ENCODE measurements at regions not wholly inside any gene's neighbourhood (a gene's known extent, or its start where the extent isn't known, plus 50 kb on each side); places are given as distances from the start of the nearest gene placed in this dataset.
"Not testable (repeated sequence)": the region's sequence is repeated elsewhere in the genome, so short reads cannot be mapped to it uniquely, and the experiment has no call there.

GRCh38 chrX:34576864-34577263 lies 80.2 kb downstream of the TMEM47 start:
- DNase-seq (ENCODE audit: low read depth in 2 of 2): no peak

- DNase-seq (ENCODE audit: low read depth in 2 of 2): no peak
Observed at GRCh38 chrX:34565981-34566380, 91.1 kb downstream of the TMEM47 start.

DNA sequence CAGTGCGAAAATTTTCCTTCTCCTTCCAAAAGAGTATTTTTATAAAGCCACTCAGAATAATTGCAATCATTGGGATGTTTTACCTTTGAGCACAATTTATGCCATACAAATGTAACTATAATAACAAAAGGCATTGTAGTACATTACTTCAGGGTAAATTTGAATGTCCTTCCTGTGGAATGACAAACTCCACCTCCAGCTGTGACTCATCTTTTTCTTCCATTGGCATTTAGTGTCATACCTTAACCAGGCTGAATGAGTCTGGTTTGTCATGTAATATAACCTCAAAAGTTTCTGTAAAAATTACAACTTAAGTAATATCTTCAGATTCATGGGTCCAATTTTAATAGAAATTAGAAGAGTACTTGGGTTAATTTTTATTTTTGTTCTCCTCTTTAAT lies 93.3 kb downstream of the TMEM47 start:
- DNase-seq (ENCODE audit: low read depth in 2 of 2): peak; percentile 30 to 41

DNA sequence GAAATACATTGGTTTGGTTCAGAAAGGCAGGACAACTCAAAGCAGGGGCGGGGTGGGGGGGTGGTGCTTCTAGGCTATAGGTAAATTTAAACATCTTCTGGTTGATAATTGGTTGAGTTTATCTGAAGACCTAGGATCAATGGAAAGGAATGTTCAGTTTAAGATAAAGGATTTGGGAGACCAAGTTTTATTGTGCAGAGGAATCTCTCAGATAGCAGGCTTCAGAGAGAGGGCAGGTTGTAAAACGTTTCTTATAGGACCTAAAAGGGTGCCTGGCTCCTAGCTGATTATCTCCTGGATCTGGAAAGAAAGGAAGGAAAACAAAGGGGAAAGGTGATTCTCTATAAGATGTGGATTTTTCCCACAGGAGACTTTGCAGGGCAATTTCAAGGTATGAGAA lies 94.0 kb downstream of the TMEM47 start:
- DNase-seq (ENCODE audit: low read depth in 2 of 2): no peak

- peak in 1 of 2 donors; percentile 29 for DNase-seq (ENCODE audit: low read depth in 2 of 2)
Observed at GRCh38 chrX:34562006-34562405, 95.1 kb downstream of the TMEM47 start.

DNA sequence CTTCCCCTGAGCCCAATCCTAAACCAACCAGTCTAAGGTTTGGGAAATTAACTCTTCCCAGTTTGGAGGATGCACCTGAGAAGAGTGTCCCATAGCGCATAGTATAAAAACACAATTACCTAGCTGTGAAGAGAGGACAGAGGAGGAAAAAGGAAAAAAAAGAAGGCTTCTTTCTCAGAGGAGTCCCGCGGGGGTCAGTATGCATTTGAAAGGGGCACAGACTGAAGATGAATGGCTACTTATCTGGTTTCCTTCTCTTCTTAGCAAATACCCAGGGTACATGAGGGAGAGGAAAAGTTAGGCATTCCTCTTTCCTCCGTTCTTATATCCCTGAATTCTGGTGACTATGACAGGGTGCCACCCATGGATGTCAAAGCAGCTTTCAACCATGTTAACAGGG lies 96.9 kb downstream of the TMEM47 start:
- no peak for DNase-seq (ENCODE audit: low read depth in 2 of 2)

DNA sequence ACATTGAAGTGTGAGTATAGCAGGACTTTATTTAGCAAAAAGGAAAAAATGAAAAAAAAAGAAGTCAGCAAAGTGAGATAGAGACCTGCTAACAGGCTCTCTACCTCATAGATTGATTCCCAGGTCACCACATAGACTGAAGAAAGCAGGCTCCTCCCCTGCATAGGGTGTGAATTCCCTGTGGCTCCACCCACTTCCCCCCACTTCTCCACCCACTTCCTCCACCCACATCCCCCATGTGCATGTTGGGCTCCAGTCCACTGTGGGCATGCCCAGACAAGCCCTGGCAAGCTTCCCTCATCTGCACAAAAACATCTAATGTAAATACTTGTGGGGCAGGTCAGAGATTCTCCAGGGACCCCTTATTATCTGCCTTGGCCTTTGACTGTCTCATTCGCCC lies 97.8 kb downstream of the TMEM47 start:
- peak; percentile 6 to 49 for DNase-seq (ENCODE audit: low read depth in 2 of 2)

GRCh38 chrX:34557733-34558132 lies 99.4 kb downstream of the TMEM47 start:
- DNase-seq (ENCODE audit: low read depth in 2 of 2): no peak

GRCh38 chrX:34555481-34555880 lies 101.6 kb downstream of the TMEM47 start:
- DNase-seq (ENCODE audit: low read depth in 2 of 2): no peak

DNA sequence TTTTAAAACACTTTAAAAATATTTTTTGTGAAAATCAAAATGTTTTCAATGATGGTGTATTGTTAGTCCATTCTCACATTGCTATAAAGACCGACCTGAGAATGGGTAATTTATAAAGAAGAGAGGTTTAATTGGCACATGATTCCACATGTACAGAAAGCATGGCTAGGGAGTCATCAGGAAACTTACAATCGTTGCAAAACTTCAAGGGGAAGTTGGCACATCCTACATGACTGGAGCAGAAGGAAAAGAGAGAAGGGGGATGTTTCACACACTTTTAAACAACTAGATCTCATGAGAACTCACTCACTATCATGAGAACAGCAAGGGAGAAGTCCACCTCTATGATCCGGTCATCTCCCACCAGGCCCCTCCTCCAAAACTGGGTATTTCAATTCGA lies 110.7 kb downstream of the TMEM47 start:
- DNase-seq (ENCODE audit: low read depth in 2 of 2): peak in 1 of 2 donors; percentile 2

DNA sequence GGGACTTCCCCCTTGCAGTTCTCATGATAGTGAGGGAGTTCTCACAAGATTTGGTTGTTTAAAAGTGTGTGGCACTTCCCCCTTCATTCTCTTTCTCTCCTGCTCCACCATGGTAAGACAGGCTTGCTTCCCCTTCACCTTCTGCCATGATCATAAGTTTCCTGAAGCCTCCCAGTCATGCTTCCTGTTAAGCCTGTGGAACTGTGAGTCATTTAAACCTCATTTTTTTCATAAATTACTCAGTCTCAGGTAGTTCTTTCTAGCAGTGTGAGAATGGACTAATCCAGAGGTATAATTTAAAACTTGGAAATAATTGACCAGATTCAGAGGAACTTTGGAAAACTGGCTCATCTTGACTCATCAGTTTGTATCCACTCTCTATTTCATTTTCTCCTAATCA lies 129.0 kb downstream of the TMEM47 start:
- peak in 1 of 2 donors; percentile 50 for DNase-seq (ENCODE audit: low read depth in 2 of 2)

DNA sequence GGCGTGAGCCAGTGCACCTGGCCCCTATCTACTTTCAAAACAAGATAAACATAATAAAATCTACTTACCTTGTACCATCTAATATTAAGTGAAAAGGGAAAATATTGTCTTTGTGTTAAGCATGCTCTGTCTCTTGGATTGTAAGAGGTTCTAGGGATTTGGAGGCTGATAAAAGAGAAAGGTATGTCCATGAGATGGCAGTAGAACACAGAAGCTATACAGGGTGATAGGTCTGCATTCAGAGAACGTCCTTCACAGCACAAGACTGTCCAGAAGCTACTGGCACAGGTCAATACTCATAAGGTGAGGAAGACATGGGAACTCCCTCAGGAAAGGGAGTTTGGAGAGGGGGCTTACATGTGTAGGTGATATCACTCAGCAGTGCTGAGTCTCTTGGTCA lies 135.5 kb downstream of the TMEM47 start:
- DNase-seq (ENCODE audit: low read depth in 2 of 2): peak; percentile 28 to 51

DNA sequence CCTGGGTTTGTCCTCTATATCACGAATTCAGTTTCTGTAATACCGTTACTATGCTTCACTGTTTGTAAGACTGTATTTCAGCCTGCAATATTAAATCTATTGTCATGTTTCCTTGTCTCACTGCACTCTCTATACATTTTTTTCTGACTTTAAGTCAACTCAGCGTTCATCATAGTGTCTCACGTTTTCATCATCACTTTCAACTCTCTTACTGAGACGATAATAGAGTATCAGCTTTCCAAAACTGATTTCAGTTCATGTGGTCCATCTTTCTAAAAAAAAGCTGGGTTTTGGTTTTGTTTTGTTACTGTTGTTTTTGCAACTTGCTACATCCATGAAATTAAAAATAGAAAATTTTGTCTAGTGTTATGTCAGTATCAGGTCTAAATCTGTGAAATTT lies 147.7 kb downstream of the TMEM47 start:
- no peak for DNase-seq (ENCODE audit: low read depth in 2 of 2)

- peak; percentile 55 to 69 for DNase-seq (ENCODE audit: low read depth in 2 of 2)
Observed at GRCh38 chrX:34503119-34503518, 154.0 kb downstream of the TMEM47 start.

DNA sequence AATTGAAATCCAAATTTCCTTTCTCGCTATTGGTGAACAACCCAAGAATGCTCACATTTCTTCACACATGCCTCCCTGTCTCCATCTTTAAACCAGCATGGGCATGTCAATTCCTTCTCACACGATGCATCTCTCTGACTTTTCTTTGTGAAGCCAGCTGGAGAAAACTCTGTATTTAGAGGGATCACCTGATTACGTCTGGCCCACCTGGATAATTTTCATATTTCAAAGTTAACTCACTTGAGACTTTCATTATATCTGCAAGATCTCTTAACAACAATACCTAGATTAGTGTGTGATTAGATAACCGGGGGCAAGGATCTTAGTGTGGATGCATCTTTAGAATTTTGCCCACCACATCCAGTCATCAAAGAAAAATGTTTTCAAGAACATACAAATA lies 164.0 kb downstream of the TMEM47 start:
- no peak for DNase-seq (ENCODE audit: low read depth in 2 of 2)

GRCh38 chrX:34491126-34491525 lies 166.0 kb downstream of the TMEM47 start:
- DNase-seq (ENCODE audit: low read depth in 2 of 2): no peak

DNA sequence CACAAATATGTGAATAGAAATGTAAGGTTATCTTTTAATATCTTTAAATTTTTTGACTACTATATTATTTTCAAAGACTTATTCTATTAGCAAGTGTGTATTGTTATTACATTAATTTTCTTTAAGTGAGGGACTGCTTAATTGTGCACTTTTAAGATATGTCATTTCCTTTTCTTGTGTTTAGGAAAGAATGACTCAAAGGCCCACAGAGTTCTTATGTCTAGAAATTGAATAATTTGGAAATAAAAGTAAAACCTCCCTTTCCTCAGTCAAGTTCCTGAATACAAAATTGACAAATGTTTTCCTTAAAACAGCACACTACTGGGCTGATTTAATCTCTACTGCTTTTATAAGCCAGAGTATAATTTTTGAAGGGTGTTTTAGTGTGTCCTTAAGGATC lies 169.7 kb downstream of the TMEM47 start:
- peak in 1 of 2 donors; percentile 43 for DNase-seq (ENCODE audit: low read depth in 2 of 2)

GRCh38 chrX:34483980-34484379 lies 173.1 kb downstream of the TMEM47 start:
- no peak for DNase-seq (ENCODE audit: low read depth in 2 of 2)

DNA sequence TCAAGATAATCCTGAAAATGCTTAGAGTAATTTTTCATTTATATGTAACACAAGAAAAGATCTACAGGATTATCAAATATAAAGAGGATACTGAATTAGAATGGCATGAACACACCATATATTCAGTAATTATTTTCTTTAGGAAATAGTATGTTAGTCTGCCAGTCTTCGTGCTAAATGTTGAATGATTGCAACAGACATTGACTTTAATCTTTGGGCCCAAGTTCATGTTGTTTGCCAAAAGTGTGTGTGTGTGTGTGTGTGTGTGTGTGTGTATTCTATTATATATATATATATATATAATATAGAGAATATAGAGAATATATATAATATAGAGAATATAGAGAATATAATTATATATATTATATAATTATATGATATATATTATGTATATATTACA lies 186.6 kb downstream of the TMEM47 start:
- DNase-seq (ENCODE audit: low read depth in 2 of 2): no peak

DNA sequence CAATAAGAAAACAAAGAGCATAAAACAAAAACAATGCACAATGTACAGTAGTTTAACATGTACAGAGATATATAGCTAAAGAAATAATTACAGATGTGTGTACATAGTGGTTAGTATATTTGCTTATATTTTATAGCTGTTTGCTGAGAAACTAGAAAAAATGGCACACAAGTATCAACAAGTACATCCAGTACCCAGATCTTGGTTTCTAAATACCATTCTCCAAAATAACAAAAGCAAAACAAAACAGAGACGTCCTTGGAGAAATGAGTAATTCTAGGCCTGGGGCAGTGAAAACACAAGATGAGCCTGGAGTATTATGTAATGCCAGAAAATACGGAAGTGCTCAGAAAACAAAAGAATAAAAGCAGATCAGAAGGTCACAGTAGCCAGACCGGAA lies 189.6 kb downstream of the TMEM47 start:
- DNase-seq (ENCODE audit: low read depth in 2 of 2): peak in 1 of 2 donors; percentile 9

- DNase-seq (ENCODE audit: low read depth in 2 of 2): not testable (repeated sequence)
Observed at GRCh38 chrX:34463220-34463619, 193.9 kb downstream of the TMEM47 start.

GRCh38 chrX:34457850-34458249 lies 199.2 kb downstream of the TMEM47 start:
- not testable (repeated sequence) for DNase-seq (ENCODE audit: low read depth in 2 of 2)

- DNase-seq (ENCODE audit: low read depth in 2 of 2): no peak
Observed at GRCh38 chrX:34437586-34437985, 219.5 kb downstream of the TMEM47 start.

DNA sequence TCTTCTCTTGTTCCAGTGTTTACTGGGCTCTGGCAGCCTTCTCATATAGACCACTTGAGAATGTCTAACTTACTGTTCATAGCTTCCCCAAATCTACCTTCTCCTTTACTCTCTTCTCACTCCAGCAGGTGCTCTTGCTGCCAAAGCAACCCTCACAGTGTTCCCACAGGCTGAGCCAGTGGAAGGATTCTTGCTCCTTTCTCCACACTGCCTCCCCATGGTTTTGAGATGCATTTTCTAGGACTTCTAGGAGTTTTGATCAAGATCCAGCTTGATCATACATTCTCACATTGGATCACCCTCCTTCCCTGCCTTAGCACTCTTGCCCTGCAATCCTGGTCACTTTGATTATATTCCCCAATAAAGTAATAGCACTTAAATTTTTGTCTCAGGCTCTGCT lies 230.8 kb downstream of the TMEM47 start:
- DNase-seq (ENCODE audit: low read depth in 2 of 2): no peak

GRCh38 chrX:34406580-34406979 lies 250.5 kb downstream of the TMEM47 start:
- no peak for DNase-seq (ENCODE audit: low read depth in 2 of 2)

All from dermis microvascular lymphatic vessel endothelial cell (primary cell).